Omental fat pad (tissue), 3 donors: ENCODE measurements at regions not wholly inside any gene's neighbourhood (a gene's known extent, or its start where the extent isn't known, plus 50 kb on each side); places are given as distances from the start of the nearest gene placed in this dataset.

Experiments
- ATAC-seq: fragments of 150-250 bp; one replicate; pipeline ENCODE4 v1.9.1; 2016; ENCODE audit warnings: mild to moderate bottlenecking, moderate library complexity; ENCODE audit not compliant: low FRiP score
- DNase-seq: peaks from one replicate; pipeline ENCODE4 v3.0.0-alpha.2; 2019; ENCODE audit warnings: low spot score
- CTCF ChIP-seq, 3 donors: fragments of 450-650 bp; IDR thresholded peaks; one replicate each; pipeline ENCODE4 v1.5.1; 2016 to 2017; ENCODE audit warnings: antibody characterized with exemption in 3 of 3, mild to moderate bottlenecking in 3 of 3, moderate library complexity in 2 of 3

GRCh38 chr13:107275945-107276614, 708.1 kb upstream of the ARGLU1 start:
- no peak for ATAC-seq
- TF ChIP-seq CTCF (IDR thresholded peaks at IDR 0.05) = no peak

GRCh38 chr13:107275312-107275711, 707.4 kb upstream of the ARGLU1 start:
- TF ChIP-seq CTCF (IDR thresholded peaks at IDR 0.05) = no peak
- ATAC-seq (no peak), DNase-seq (no peak)

More at GRCh38 chr13:107275945-107276614, 708.1 kb upstream of the ARGLU1 start:
- no peak for DNase-seq

DNA sequence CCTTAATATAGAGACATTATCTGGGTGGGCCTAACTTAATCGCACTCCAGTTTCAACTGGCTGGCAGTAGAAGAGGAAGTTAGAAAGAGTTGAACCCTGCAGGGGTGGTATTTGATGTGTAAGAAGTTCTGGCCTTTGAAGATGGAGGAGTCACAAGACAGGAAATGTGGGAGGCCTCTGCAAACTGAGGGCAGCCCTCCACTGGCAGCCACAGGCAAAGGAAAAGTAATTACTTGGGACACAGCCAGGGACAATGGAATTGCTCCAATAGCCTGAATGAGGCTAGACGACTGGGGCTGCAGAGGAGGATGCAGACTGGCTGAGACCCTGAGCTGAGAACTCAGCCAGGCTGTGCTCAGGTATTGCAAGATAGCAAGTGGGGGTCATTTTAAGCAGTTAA, 703.3 kb upstream of the ARGLU1 start:
- no peak for DNase-seq
- ATAC-seq = peak; percentile 34
- TF ChIP-seq CTCF (IDR thresholded peaks at IDR 0.05) = no peak

DNA sequence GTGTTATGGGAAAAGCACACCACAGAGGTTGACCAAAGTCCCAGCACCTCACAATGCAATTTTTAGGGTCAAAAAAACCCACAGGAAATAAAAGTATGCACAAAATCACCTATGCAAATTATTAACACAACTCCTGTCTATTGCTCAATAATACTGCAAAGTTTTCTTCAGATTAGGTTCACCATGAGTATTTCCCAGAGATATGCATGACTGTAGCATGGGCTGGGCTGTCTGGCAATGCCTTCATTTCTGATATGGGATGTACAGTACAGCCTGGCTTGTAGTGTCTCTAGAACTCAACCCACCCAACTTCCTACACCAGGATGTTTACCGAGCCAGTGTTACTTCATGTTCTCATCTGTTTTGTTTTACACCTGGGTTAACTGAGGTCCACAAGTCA, 698.7 kb upstream of the ARGLU1 start:
- TF ChIP-seq CTCF (IDR thresholded peaks at IDR 0.05) = no peak
- DNase-seq (no peak), ATAC-seq (peak; percentile 70)

DNA sequence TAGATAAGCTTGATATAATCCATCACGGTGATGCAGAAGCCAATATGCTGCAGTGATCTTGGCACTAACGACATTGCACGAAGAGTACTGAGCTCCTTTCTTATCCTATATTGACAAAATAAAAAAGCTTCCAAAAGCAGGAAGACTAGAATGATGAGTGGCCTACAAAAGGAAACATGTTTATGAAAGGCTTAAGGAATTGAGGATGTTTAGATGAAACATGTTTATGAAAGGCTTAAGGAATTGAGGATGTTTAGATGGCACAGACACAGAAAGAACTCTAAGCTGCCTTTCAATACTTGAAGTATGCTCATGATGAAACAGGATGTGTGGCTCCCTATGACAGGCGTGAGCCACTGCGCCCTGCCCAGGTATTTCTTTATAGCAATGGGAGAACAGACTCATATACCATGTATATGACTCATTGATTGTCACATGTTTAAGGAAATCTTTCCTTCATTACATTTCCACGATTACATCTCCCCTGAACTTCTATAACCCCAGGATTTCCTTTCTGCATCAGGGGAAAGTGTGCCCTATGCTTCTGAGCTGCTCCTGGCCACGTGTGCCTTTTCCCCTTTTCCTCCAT, 690.8 kb upstream of the ARGLU1 start:
- no peak for TF ChIP-seq CTCF (IDR thresholded peaks at IDR 0.05)
- ATAC-seq (no peak), DNase-seq (no peak)

DNA sequence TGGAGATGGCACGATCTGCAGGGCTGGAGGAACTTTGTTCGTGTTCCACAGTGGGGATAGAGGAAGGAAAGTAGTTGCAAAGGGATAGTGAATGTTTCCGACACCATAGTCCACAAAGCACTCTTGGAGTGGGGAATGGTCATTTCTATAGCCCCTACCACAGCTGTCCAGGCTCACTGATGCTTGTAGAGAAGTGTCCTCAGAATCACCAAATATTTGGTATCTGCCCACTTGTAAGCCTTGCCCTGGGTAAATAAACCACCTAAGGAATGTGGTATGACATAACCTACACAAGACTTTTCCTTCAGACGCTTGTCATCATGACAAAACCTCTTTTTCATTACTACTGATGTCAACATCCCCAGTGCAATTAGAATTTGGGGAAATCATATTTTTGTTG, 686.5 kb upstream of the ARGLU1 start:
- DNase-seq (no peak), ATAC-seq (no peak)
- no peak for TF ChIP-seq CTCF (IDR thresholded peaks at IDR 0.05)

DNA sequence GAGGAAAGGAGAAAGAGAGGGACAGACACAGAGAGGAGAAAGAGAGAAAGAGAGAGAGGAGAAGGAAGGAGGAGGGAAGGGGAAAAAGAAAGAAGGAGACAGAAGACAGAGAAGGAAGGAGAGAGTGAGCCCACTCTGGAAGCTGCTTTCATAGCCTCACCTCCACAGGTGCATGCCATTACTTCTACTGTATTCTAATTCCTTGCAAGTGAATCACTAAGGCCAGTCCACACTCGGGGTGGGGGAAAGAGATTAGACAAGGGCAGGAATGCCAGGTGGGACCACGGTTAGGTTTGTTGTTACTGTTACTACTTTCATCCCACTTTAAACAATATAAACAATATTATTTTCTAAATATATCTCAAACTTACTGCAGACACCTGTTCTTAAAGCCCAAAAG, 684.5 kb upstream of the ARGLU1 start:
- ATAC-seq (no peak), DNase-seq (no peak)
- TF ChIP-seq CTCF (IDR thresholded peaks at IDR 0.05) = no peak
